ENCODE measurements at regions not wholly inside any gene's neighbourhood (a gene's known extent, or its start where the extent isn't known, plus 50 kb on each side); places are given as distances from the start of the nearest gene placed in this dataset.
"Not testable (repeated sequence)": the region's sequence is repeated elsewhere in the genome, so short reads cannot be mapped to it uniquely, and the experiment has no call there.

DNA sequence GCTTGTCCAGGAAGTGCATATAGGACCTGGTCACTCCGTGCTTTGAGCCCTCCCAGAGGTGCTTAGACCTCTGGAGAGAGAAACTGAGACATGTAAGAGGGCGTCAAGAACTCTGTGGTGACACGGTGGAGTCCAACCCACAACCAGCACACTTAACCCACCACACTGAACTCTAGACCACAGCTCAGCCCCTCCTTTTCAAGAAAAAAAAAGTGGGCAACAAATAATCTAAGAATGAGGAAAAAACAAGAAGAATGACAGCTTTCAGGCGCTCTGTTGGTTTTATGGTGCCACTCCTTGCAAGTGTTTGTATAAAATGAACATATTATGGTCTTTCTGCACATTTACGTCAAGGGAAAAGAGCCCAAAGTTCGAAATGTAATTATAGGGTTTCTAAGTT is 50.2 kb upstream of the SNAPC3 start:
- TF ChIP-seq, protein P1, sequence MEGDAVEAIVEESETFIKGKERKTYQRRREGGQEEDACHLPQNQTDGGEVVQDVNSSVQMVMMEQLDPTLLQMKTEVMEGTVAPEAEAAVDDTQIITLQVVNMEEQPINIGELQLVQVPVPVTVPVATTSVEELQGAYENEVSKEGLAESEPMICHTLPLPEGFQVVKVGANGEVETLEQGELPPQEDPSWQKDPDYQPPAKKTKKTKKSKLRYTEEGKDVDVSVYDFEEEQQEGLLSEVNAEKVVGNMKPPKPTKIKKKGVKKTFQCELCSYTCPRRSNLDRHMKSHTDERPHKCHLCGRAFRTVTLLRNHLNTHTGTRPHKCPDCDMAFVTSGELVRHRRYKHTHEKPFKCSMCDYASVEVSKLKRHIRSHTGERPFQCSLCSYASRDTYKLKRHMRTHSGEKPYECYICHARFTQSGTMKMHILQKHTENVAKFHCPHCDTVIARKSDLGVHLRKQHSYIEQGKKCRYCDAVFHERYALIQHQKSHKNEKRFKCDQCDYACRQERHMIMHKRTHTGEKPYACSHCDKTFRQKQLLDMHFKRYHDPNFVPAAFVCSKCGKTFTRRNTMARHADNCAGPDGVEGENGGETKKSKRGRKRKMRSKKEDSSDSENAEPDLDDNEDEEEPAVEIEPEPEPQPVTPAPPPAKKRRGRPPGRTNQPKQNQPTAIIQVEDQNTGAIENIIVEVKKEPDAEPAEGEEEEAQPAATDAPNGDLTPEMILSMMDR (IDR thresholded peaks at IDR 0.05; ENCODE audit: borderline replicate concordance, insufficient read depth, low read depth, low read length), result no peak
- no peak overlapping the region for H3K4me3 ChIP-seq (ENCODE audit: low read depth, low read length)

DNA sequence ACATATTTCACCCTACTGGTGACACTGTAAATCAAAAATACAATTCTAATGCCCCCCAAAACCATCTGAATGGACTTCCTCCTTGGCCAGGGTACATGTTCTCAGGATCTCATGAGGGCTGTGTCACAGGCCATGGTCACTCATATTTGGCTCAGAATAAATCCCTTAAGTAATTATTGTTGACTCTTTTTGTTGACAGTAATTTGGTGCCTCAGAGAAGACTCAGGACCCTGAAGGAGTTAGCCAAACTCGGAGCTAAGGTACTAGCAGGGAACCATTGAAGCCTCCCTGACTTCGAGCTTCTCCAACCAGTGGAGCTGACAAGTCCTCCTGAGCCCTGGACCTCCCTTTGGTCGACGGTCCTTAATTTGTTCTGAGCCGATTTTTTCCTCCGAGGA is 51.2 kb upstream of the SNAPC3 start:
- no peak overlapping the region for H3K4me3 ChIP-seq (ENCODE audit: low read depth, low read length)
- TF ChIP-seq, protein P1 (IDR thresholded peaks at IDR 0.05; ENCODE audit: borderline replicate concordance, insufficient read depth, low read depth, low read length), result no peak

DNA sequence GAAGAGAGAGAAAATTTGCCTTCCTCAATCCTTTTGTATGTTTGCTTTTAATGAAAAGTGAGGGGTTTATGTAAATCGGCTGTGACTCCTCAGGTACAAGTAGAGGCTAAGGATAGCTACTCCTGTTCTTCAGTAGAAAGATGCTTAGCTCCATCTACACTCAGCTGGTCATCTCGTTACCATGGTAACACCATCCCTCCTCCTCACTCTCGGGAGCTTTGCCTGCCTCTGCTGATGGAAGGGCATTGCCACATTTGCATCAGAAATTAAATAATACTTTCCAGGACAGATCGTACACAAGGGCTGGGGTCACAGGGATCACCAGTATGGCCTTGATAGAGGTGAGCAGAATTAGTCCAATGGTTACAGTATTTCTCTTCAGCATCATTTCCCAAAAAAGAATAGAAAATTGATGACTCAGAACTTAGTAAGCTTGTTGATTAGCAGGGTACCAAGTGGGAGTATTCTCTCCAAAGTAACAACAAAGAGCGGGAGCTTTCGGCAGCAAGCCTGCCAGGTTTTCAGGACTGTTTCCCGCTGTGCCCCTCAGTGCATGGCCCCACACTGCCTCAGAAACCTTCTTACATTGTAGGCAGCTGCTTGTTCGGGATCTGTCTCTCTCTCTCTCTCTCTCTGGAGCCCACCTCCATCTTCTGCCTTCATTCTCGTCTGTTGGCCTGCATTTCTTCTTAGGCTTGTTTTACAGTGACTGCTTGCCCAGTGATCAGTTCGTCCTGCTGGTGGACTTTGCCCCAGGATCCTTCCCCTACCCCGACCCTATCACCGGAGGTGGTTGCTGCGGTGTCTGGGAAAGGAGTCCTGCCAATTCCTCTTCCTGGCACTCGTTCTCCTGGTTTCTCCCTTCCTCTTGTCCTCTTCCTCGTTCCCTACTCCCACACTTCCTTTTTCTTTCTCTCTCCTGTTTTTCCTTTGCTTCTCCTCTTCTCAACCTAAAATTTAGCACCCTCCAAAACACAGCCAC is 51.9 kb upstream of the SNAPC3 start:
- H3K4me3 ChIP-seq (ENCODE audit: low read depth, low read length), result no peak overlapping the region
- TF ChIP-seq, protein P1 (IDR thresholded peaks at IDR 0.05; ENCODE audit: borderline replicate concordance, insufficient read depth, low read depth, low read length), result no peak

DNA sequence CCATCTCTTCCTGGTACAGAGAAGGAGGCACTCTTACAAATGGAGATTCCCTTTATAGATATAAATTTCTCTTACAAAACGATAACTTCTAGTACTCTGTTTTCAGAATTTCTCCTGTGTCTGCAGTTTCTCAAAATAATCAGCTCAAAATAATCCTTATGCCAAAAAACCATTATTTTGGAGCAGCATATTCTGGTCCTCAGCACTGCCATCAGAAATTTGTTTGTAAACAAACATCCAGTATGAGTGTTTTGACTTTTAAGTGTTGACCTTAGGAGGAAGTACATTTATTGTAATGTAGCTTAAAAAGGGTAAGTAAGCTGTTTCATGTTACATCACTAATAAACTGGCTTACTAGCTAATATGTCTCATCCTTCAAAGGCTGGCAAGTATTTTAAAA is 52.8 kb upstream of the SNAPC3 start:
- TF ChIP-seq, protein P1 (IDR thresholded peaks at IDR 0.05; ENCODE audit: borderline replicate concordance, insufficient read depth, low read depth, low read length), result no peak

DNA sequence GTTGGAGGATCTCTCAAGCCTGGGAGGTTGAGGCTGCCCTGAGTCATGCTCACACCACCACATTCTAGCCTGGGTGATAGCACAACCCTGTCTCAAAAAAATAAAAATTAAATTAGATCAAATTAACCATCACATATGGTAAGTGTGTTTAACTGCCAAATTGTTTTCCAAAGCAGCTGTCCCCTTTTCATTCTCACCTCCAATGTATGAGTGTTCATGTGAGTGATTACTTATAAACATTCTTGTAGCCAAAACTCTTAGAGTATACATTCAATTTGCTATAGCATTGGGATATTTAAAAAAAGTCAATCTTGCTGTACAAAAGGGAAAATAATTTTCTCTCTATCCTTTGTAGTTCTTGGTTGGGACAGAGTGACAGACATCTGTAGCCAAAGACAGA is 53.4 kb upstream of the SNAPC3 start:
- TF ChIP-seq, protein P1 (IDR thresholded peaks at IDR 0.05; ENCODE audit: borderline replicate concordance, insufficient read depth, low read depth, low read length), result no peak
- no peak overlapping the region for H3K4me3 ChIP-seq (ENCODE audit: low read depth, low read length)

More for the DNA sequence above, 52.8 kb upstream of the SNAPC3 start:
- H3K4me3 ChIP-seq (ENCODE audit: low read depth, low read length), result no peak overlapping the region

DNA sequence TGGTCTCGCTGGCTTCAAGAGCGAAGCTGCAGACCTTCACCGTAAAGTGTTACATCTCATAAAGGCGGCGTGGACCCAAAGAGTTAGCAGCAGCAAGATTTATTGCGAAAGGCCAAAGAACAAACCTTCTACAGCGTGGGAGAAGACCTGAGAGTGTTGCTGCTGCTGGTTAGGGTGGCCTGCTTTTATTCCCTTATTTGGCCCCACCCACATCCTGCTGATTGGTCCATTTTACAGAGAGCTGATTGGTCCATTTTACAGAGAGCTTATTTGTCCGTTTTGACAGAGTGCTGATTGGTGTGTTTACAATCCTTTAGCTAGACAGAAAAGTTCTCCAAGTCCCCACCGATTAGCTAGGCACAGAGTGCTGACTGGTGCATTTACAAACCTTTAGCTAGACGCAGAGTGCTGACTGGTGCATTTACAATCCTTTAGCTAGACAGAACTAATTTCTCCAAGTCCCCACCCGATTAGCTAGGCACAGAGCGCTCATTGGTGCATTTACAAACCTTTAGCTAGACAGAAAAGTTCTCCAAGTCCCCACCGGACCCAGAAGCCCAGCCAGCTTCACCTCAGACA is 57.6 kb upstream of the SNAPC3 start:
- H3K4me3 ChIP-seq (ENCODE audit: low read depth, low read length), result not testable (repeated sequence)

DNA sequence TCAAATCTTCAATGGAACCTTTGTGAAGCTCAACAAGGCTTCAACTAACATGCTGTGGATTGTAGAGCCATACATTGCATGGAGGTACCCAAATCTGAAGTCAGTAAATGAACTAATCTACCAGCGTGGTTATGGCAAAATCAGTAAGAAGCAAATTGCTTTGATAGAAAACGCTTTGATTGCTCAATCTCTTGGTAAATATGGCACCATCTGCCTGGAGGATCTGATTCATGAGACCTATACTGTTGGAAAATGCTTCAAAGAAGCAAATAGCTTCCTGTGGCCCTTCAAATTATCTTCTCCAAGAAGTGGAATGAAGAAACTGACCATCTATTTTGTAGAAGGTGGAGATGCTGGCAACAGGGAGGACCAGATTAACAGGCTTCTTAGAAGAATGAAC is 54.7 kb upstream of the TTC39B start:
- no peak overlapping the region for H3K4me3 ChIP-seq (ENCODE audit: low read depth, low read length)
- TF ChIP-seq, protein P1 (IDR thresholded peaks at IDR 0.05; ENCODE audit: borderline replicate concordance, insufficient read depth, low read depth, low read length), result no peak

Measured in GM12875 (cell line).